Cardiac muscle cell (in vitro differentiated cells and primary cell): ENCODE measurements at regions not wholly inside any gene's neighbourhood (a gene's known extent, or its start where the extent isn't known, plus 50 kb on each side); places are given as distances from the start of the nearest gene placed in this dataset.
"Not testable (repeated sequence)": the region's sequence is repeated elsewhere in the genome, so short reads cannot be mapped to it uniquely, and the experiment has no call there.

Experiments used
- DNase-seq, 2 donors: peaks; one replicate each; pipeline versions ENCODE4 v3.0.0 to v3.0.0-alpha.2; 2010 to 2017; ENCODE audit warnings: low read depth in 1 of 2, low spot score in 1 of 2
- H3K27ac ChIP-seq: fragments of 200-600 bp; sonication (generic); 2 replicates; pipeline ENCODE4 v1.5.1; 2016
- H3K27me3 ChIP-seq: fragments of 200-600 bp; sonication (generic); 2 replicates; pipeline ENCODE4 v1.6.0; 2016; ENCODE audit warnings: control low read depth
- H3K36me3 ChIP-seq: fragments of 200-600 bp; sonication (generic); 2 replicates; pipeline ENCODE4 v1.5.1; 2016; ENCODE audit warnings: control low read depth
- H3K4me1 ChIP-seq: fragments of 200-600 bp; sonication (generic); 2 replicates; pipeline ENCODE4 v1.8.1; 2017; ENCODE audit warnings: low read depth, mild to moderate bottlenecking, mixed run types
- H3K4me3 ChIP-seq: fragments of 200-600 bp; sonication (generic); 2 replicates; pipeline ENCODE4 v1.5.1; 2016; ENCODE audit warnings: mild to moderate bottlenecking
- H3K9me3 ChIP-seq: fragments of 200-600 bp; sonication (generic); 2 replicates; pipeline ENCODE4 v1.5.1; 2017; ENCODE audit warnings: low read depth, mild to moderate bottlenecking, control low read depth
- TF ChIP-seq, protein P1 (sequence below): IDR thresholded peaks from 2 replicates; pipeline ENCODE4 v1.5.1; 2012; ENCODE audit warnings: low read depth, mild to moderate bottlenecking, low read length

DNA sequence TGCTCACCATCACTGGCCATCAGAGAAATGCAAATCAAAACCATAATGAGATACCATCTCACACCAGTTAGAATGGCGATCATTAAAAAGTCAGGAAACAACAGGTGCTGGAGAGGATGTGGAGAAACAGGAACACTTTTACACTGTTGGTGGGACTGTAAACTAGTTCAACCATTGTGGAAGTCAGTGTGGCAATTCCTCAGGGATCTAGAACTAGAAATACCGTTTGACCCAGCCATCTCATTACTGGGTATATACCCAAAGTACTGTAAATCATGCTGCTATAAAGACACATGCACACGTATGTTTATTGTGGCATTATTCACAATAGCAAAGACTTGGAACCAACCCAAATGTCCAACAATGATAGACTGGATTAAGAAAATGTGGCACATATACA lies 80.5 kb upstream of the C3orf49 start:
- not testable (repeated sequence) for H3K9me3 ChIP-seq, DNase-seq

DNA sequence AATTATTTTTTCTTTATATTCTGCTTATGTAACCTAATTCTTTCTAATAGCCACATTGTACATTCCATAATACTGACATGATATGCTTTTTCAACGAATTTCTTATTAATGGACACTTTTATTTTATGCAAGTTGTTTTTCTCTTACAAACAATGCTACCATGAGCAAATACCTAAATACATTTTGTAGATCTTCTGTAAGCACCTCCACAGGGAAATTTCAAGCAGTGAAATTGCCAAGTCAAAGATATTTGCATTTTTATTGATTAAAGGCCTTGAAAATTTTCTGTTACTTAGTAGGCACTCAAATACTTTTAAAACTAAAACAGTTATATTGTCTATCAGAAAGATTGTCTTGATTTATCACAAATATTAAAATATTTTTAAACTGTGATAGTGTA lies 79.6 kb upstream of the C3orf49 start:
- H3K27ac ChIP-seq = no peak overlapping the region
- TF ChIP-seq, protein P1, sequence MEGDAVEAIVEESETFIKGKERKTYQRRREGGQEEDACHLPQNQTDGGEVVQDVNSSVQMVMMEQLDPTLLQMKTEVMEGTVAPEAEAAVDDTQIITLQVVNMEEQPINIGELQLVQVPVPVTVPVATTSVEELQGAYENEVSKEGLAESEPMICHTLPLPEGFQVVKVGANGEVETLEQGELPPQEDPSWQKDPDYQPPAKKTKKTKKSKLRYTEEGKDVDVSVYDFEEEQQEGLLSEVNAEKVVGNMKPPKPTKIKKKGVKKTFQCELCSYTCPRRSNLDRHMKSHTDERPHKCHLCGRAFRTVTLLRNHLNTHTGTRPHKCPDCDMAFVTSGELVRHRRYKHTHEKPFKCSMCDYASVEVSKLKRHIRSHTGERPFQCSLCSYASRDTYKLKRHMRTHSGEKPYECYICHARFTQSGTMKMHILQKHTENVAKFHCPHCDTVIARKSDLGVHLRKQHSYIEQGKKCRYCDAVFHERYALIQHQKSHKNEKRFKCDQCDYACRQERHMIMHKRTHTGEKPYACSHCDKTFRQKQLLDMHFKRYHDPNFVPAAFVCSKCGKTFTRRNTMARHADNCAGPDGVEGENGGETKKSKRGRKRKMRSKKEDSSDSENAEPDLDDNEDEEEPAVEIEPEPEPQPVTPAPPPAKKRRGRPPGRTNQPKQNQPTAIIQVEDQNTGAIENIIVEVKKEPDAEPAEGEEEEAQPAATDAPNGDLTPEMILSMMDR = no peak
- no peaks in the 10 kb centered on the region for H3K36me3 ChIP-seq
- H3K27me3 ChIP-seq = no peaks in the 10 kb centered on the region
- H3K4me1 ChIP-seq = no peaks in the 10 kb centered on the region
- H3K9me3 ChIP-seq = no peaks in the 10 kb centered on the region
- no peak for DNase-seq
- H3K4me3 ChIP-seq = no peak overlapping the region

More for the DNA sequence above, 80.5 kb upstream of the C3orf49 start:
- H3K36me3 ChIP-seq, H3K27ac ChIP-seq, H3K27me3 ChIP-seq, H3K4me1 ChIP-seq, H3K4me3 ChIP-seq: not testable (repeated sequence)

- Histone ChIP-seq H3K36me3 (no peaks in the 10 kb centered on the region), H3K27me3 (no peaks in the 10 kb centered on the region), H3K27ac (no peak overlapping the region), H3K4me1 (no peaks in the 10 kb centered on the region), H3K4me3 (no peak overlapping the region), H3K9me3 (no peaks in the 10 kb centered on the region)
- TF ChIP-seq, protein P1 = no peak
- no peak for DNase-seq
Observed at GRCh38 chr3:63740116-63740515, 79.0 kb upstream of the C3orf49 start.

- DNase-seq, H3K4me1 ChIP-seq, H3K9me3 ChIP-seq, H3K27ac ChIP-seq, H3K4me3 ChIP-seq, H3K36me3 ChIP-seq, H3K27me3 ChIP-seq: not testable (repeated sequence)
Observed at GRCh38 chr3:63744693-63745092, 74.4 kb upstream of the C3orf49 start.

GRCh38 chr3:63745757-63746156 lies 73.3 kb upstream of the C3orf49 start:
- Histone ChIP-seq H3K4me1 (no peaks in the 10 kb centered on the region), H3K9me3 (no peaks in the 10 kb centered on the region), H3K27ac (no peak overlapping the region), H3K36me3 (no peaks in the 10 kb centered on the region), H3K27me3 (no peaks in the 10 kb centered on the region), H3K4me3 (no peak overlapping the region)
- DNase-seq = no peak
- TF ChIP-seq, protein P1 = no peak

GRCh38 chr3:63746211-63746610 lies 72.9 kb upstream of the C3orf49 start:
- H3K27me3 ChIP-seq = no peaks in the 10 kb centered on the region
- H3K36me3 ChIP-seq = no peaks in the 10 kb centered on the region
- H3K9me3 ChIP-seq = no peaks in the 10 kb centered on the region
- TF ChIP-seq, protein P1 = no peak
- no peak overlapping the region for H3K4me3 ChIP-seq
- no peak overlapping the region for H3K27ac ChIP-seq
- H3K4me1 ChIP-seq = no peaks in the 10 kb centered on the region
- DNase-seq = no peak

GRCh38 chr3:63751459-63751858 lies 67.6 kb upstream of the C3orf49 start:
- Histone ChIP-seq H3K27ac (no peak overlapping the region), H3K27me3 (no peaks in the 10 kb centered on the region), H3K36me3 (no peaks in the 10 kb centered on the region), H3K4me1 (no peaks in the 10 kb centered on the region), H3K9me3 (no peaks in the 10 kb centered on the region), H3K4me3 (no peak overlapping the region)
- TF ChIP-seq, protein P1 = no peak
- no peak for DNase-seq
